ENCODE measurements at regions not wholly inside any gene's neighbourhood (a gene's known extent, or its start where the extent isn't known, plus 50 kb on each side); places are given as distances from the start of the nearest gene placed in this dataset.

GRCh38 chr2:59463426-59463825 lies 1090.0 kb downstream of the BCL11A start:
- Histone ChIP-seq H3K9me3 (ENCODE audit: control insufficient read depth in 2 of 2, insufficient read depth in 1 of 2, low read depth in 1 of 2, low read length in 1 of 2) (no peaks in the 10 kb centered on the region), H3K27ac (ENCODE audit: low read depth in 2 of 2, low read length in 1 of 2) (no peak overlapping the region), H3K4me3 (ENCODE audit: low read depth in 1 of 2, low read length in 2 of 2) (no peak overlapping the region), H3K27me3 (ENCODE audit: control insufficient read depth in 1 of 2, insufficient read depth in 2 of 2, low read length in 2 of 2) (no peaks in the 10 kb centered on the region), H3K36me3 (ENCODE audit: control insufficient read depth in 2 of 2, insufficient read depth in 2 of 2, low read length in 1 of 2) (no peaks in the 10 kb centered on the region), H3K4me1 (ENCODE audit: control insufficient read depth in 2 of 2, insufficient read depth in 2 of 2, low read length in 1 of 2) (no peaks in the 10 kb centered on the region)
- WGBS, 2 donors = 70 to 73% methylated on average over 4 of the region's 4 CpGs

GRCh38 chr2:59462422-59463197 lies 1090.8 kb downstream of the BCL11A start:
- H3K27ac ChIP-seq (ENCODE audit: low read depth in 2 of 2, low read length in 1 of 2) = no peak overlapping the region
- WGBS, 2 donors = 72 to 74% methylated on average over 7 of the region's 7 CpGs
- no peaks in the 10 kb centered on the region for H3K36me3 ChIP-seq (ENCODE audit: control insufficient read depth in 2 of 2, insufficient read depth in 2 of 2, low read length in 1 of 2)
- no peaks in the 10 kb centered on the region for H3K4me1 ChIP-seq (ENCODE audit: control insufficient read depth in 2 of 2, insufficient read depth in 2 of 2, low read length in 1 of 2)
- no peak overlapping the region for H3K4me3 ChIP-seq (ENCODE audit: low read depth in 1 of 2, low read length in 2 of 2)
- H3K27me3 ChIP-seq (ENCODE audit: control insufficient read depth in 1 of 2, insufficient read depth in 2 of 2, low read length in 2 of 2) = no peaks in the 10 kb centered on the region
- no peaks in the 10 kb centered on the region for H3K9me3 ChIP-seq (ENCODE audit: control insufficient read depth in 2 of 2, insufficient read depth in 1 of 2, low read depth in 1 of 2, low read length in 1 of 2)

GRCh38 chr2:59461127-59461526 lies 1092.3 kb downstream of the BCL11A start:
- no peaks in the 10 kb centered on the region for H3K9me3 ChIP-seq (ENCODE audit: control insufficient read depth in 2 of 2, insufficient read depth in 1 of 2, low read depth in 1 of 2, low read length in 1 of 2)
- H3K27ac ChIP-seq (ENCODE audit: low read depth in 2 of 2, low read length in 1 of 2) = no peak overlapping the region
- H3K4me3 ChIP-seq (ENCODE audit: low read depth in 1 of 2, low read length in 2 of 2) = no peak overlapping the region
- WGBS, 2 donors = 36 to 63% methylated on average over 1 of the region's 1 CpG
- H3K27me3 ChIP-seq (ENCODE audit: control insufficient read depth in 1 of 2, insufficient read depth in 2 of 2, low read length in 2 of 2) = no peaks in the 10 kb centered on the region
- H3K4me1 ChIP-seq (ENCODE audit: control insufficient read depth in 2 of 2, insufficient read depth in 2 of 2, low read length in 1 of 2) = no peaks in the 10 kb centered on the region
- no peaks in the 10 kb centered on the region for H3K36me3 ChIP-seq (ENCODE audit: control insufficient read depth in 2 of 2, insufficient read depth in 2 of 2, low read length in 1 of 2)

- Histone ChIP-seq H3K36me3 (ENCODE audit: control insufficient read depth in 2 of 2, insufficient read depth in 2 of 2, low read length in 1 of 2) (no peaks in the 10 kb centered on the region), H3K27me3 (ENCODE audit: control insufficient read depth in 1 of 2, insufficient read depth in 2 of 2, low read length in 2 of 2) (no peaks in the 10 kb centered on the region), H3K9me3 (ENCODE audit: control insufficient read depth in 2 of 2, insufficient read depth in 1 of 2, low read depth in 1 of 2, low read length in 1 of 2) (no peaks in the 10 kb centered on the region), H3K4me1 (ENCODE audit: control insufficient read depth in 2 of 2, insufficient read depth in 2 of 2, low read length in 1 of 2) (no peaks in the 10 kb centered on the region), H3K27ac (ENCODE audit: low read depth in 2 of 2, low read length in 1 of 2) (no peak overlapping the region), H3K4me3 (ENCODE audit: low read depth in 1 of 2, low read length in 2 of 2) (no peak overlapping the region)
- 41 to 43% methylated on average over 5 of the region's 5 CpGs for WGBS, 2 donors
Observed at GRCh38 chr2:59458800-59459199, 1094.7 kb downstream of the BCL11A start.

- Histone ChIP-seq H3K36me3 (ENCODE audit: control insufficient read depth in 2 of 2, insufficient read depth in 2 of 2, low read length in 1 of 2) (no peaks in the 10 kb centered on the region), H3K27ac (ENCODE audit: low read depth in 2 of 2, low read length in 1 of 2) (no peak overlapping the region), H3K9me3 (ENCODE audit: control insufficient read depth in 2 of 2, insufficient read depth in 1 of 2, low read depth in 1 of 2, low read length in 1 of 2) (no peaks in the 10 kb centered on the region), H3K27me3 (ENCODE audit: control insufficient read depth in 1 of 2, insufficient read depth in 2 of 2, low read length in 2 of 2) (no peaks in the 10 kb centered on the region), H3K4me1 (ENCODE audit: control insufficient read depth in 2 of 2, insufficient read depth in 2 of 2, low read length in 1 of 2) (no peaks in the 10 kb centered on the region), H3K4me3 (ENCODE audit: low read depth in 1 of 2, low read length in 2 of 2) (no peak overlapping the region)
- 77 to 84% methylated on average over 2 of the region's 2 CpGs for WGBS, 2 donors
Observed at GRCh38 chr2:59456285-59456684, 1097.2 kb downstream of the BCL11A start.

GRCh38 chr2:59449274-59449673 lies 1104.2 kb downstream of the BCL11A start:
- no peaks in the 10 kb centered on the region for H3K36me3 ChIP-seq (ENCODE audit: control insufficient read depth in 2 of 2, insufficient read depth in 2 of 2, low read length in 1 of 2)
- WGBS, 2 donors = 75 to 79% methylated on average over 1 of the region's 1 CpG

GRCh38 chr2:59440491-59440890 lies 1113.0 kb downstream of the BCL11A start:
- Histone ChIP-seq H3K36me3 (ENCODE audit: control insufficient read depth in 2 of 2, insufficient read depth in 2 of 2, low read length in 1 of 2) (no peaks in the 10 kb centered on the region), H3K27ac (ENCODE audit: low read depth in 2 of 2, low read length in 1 of 2) (no peak overlapping the region), H3K27me3 (ENCODE audit: control insufficient read depth in 1 of 2, insufficient read depth in 2 of 2, low read length in 2 of 2) (no peaks in the 10 kb centered on the region), H3K4me1 (ENCODE audit: control insufficient read depth in 2 of 2, insufficient read depth in 2 of 2, low read length in 1 of 2) (no peaks in the 10 kb centered on the region), H3K4me3 (ENCODE audit: low read depth in 1 of 2, low read length in 2 of 2) (no peak overlapping the region), H3K9me3 (ENCODE audit: control insufficient read depth in 2 of 2, insufficient read depth in 1 of 2, low read depth in 1 of 2, low read length in 1 of 2) (no peaks in the 10 kb centered on the region)
- WGBS, 2 donors = 60 to 66% methylated on average over 7 of the region's 7 CpGs

More at GRCh38 chr2:59449274-59449673, 1104.2 kb downstream of the BCL11A start:
- no peaks in the 10 kb centered on the region for H3K27me3 ChIP-seq (ENCODE audit: control insufficient read depth in 1 of 2, insufficient read depth in 2 of 2, low read length in 2 of 2)
- H3K4me1 ChIP-seq (ENCODE audit: control insufficient read depth in 2 of 2, insufficient read depth in 2 of 2, low read length in 1 of 2) = no peaks in the 10 kb centered on the region
- no peak overlapping the region for H3K4me3 ChIP-seq (ENCODE audit: low read depth in 1 of 2, low read length in 2 of 2)
- H3K9me3 ChIP-seq (ENCODE audit: control insufficient read depth in 2 of 2, insufficient read depth in 1 of 2, low read depth in 1 of 2, low read length in 1 of 2) = no peaks in the 10 kb centered on the region
- no peak overlapping the region for H3K27ac ChIP-seq (ENCODE audit: low read depth in 2 of 2, low read length in 1 of 2)

- no peak overlapping the region for H3K4me3 ChIP-seq (ENCODE audit: low read depth in 1 of 2, low read length in 2 of 2)
- H3K9me3 ChIP-seq (ENCODE audit: control insufficient read depth in 2 of 2, insufficient read depth in 1 of 2, low read depth in 1 of 2, low read length in 1 of 2) = no peaks in the 10 kb centered on the region
- no peaks in the 10 kb centered on the region for H3K4me1 ChIP-seq (ENCODE audit: control insufficient read depth in 2 of 2, insufficient read depth in 2 of 2, low read length in 1 of 2)
- no peaks in the 10 kb centered on the region for H3K36me3 ChIP-seq (ENCODE audit: control insufficient read depth in 2 of 2, insufficient read depth in 2 of 2, low read length in 1 of 2)
- H3K27me3 ChIP-seq (ENCODE audit: control insufficient read depth in 1 of 2, insufficient read depth in 2 of 2, low read length in 2 of 2) = no peaks in the 10 kb centered on the region
- no peak overlapping the region for H3K27ac ChIP-seq (ENCODE audit: low read depth in 2 of 2, low read length in 1 of 2)
- 88 to 89% methylated on average over 3 of the region's 3 CpGs for WGBS, 2 donors
Observed at GRCh38 chr2:59435635-59436034, 1117.8 kb downstream of the BCL11A start.

GRCh38 chr2:59428940-59429339 lies 1124.5 kb downstream of the BCL11A start:
- WGBS, 2 donors = 79 to 85% methylated on average over 3 of the region's 3 CpGs
- no peak overlapping the region for H3K4me3 ChIP-seq (ENCODE audit: low read depth in 1 of 2, low read length in 2 of 2)
- H3K36me3 ChIP-seq (ENCODE audit: control insufficient read depth in 2 of 2, insufficient read depth in 2 of 2, low read length in 1 of 2) = no peaks in the 10 kb centered on the region
- H3K27me3 ChIP-seq (ENCODE audit: control insufficient read depth in 1 of 2, insufficient read depth in 2 of 2, low read length in 2 of 2) = no peaks in the 10 kb centered on the region
- no peaks in the 10 kb centered on the region for H3K9me3 ChIP-seq (ENCODE audit: control insufficient read depth in 2 of 2, insufficient read depth in 1 of 2, low read depth in 1 of 2, low read length in 1 of 2)
- H3K4me1 ChIP-seq (ENCODE audit: control insufficient read depth in 2 of 2, insufficient read depth in 2 of 2, low read length in 1 of 2) = no peaks in the 10 kb centered on the region
- H3K27ac ChIP-seq (ENCODE audit: low read depth in 2 of 2, low read length in 1 of 2) = no peak overlapping the region

GRCh38 chr2:59427980-59428379 lies 1125.5 kb downstream of the BCL11A start:
- no peaks in the 10 kb centered on the region for H3K9me3 ChIP-seq (ENCODE audit: control insufficient read depth in 2 of 2, insufficient read depth in 1 of 2, low read depth in 1 of 2, low read length in 1 of 2)
- H3K36me3 ChIP-seq (ENCODE audit: control insufficient read depth in 2 of 2, insufficient read depth in 2 of 2, low read length in 1 of 2) = no peaks in the 10 kb centered on the region
- no peak overlapping the region for H3K4me3 ChIP-seq (ENCODE audit: low read depth in 1 of 2, low read length in 2 of 2)
- H3K27ac ChIP-seq (ENCODE audit: low read depth in 2 of 2, low read length in 1 of 2) = no peak overlapping the region
- H3K4me1 ChIP-seq (ENCODE audit: control insufficient read depth in 2 of 2, insufficient read depth in 2 of 2, low read length in 1 of 2) = no peaks in the 10 kb centered on the region
- H3K27me3 ChIP-seq (ENCODE audit: control insufficient read depth in 1 of 2, insufficient read depth in 2 of 2, low read length in 2 of 2) = no peaks in the 10 kb centered on the region
- WGBS, 2 donors = 90 to 97% methylated on average over 1 of the region's 1 CpG
